AG09309 (cell line): ENCODE measurements at regions not wholly inside any gene's neighbourhood (a gene's known extent, or its start where the extent isn't known, plus 50 kb on each side); places are given as distances from the start of the nearest gene placed in this dataset.
"Not testable (repeated sequence)": the region's sequence is repeated elsewhere in the genome, so short reads cannot be mapped to it uniquely, and the experiment has no call there.

Source experiments
- DNase-seq: peaks from one replicate; pipeline ENCODE4 v3.0.0-alpha.2; 2010; ENCODE audit warnings: low read depth
- H3K4me3 ChIP-seq: 2 replicates; pipeline ENCODE4 v1.5.1; 2011; ENCODE audit warnings: mild to moderate bottlenecking, low read depth, low read length, moderate library complexity; ENCODE audit not compliant: control insufficient read depth
- TF ChIP-seq, protein P1 (sequence below): IDR thresholded peaks from 2 replicates; pipeline ENCODE4 v1.5.1; 2011; ENCODE audit warnings: mild to moderate bottlenecking, low read depth, low read length, inconsistent platforms; ENCODE audit not compliant: insufficient read depth, control insufficient read depth; ENCODE audit errors: missing control alignments

DNA sequence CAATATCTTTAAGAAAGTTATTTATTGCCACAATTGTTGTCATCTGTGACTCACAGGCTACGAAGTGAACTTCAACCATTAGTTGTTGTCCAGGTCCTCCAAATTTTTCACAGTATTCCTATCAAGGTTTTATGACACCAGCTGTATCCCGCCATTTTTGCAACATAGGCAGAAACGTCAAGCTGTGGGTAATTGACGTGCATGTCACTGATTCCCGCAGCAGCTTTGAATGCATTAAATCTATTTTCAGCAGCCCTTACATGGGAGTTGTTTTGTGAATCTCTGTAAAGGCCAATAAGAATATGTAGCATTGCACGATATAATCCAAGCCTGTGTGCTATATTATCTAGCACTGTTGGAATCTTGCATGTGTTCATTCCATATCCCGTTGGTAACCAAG, 109.1 kb upstream of the TOPAZ1 start:
- TF ChIP-seq, protein P1, sequence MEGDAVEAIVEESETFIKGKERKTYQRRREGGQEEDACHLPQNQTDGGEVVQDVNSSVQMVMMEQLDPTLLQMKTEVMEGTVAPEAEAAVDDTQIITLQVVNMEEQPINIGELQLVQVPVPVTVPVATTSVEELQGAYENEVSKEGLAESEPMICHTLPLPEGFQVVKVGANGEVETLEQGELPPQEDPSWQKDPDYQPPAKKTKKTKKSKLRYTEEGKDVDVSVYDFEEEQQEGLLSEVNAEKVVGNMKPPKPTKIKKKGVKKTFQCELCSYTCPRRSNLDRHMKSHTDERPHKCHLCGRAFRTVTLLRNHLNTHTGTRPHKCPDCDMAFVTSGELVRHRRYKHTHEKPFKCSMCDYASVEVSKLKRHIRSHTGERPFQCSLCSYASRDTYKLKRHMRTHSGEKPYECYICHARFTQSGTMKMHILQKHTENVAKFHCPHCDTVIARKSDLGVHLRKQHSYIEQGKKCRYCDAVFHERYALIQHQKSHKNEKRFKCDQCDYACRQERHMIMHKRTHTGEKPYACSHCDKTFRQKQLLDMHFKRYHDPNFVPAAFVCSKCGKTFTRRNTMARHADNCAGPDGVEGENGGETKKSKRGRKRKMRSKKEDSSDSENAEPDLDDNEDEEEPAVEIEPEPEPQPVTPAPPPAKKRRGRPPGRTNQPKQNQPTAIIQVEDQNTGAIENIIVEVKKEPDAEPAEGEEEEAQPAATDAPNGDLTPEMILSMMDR = no peak
- H3K4me3 ChIP-seq = no peak overlapping the region
- no peak for DNase-seq

DNA sequence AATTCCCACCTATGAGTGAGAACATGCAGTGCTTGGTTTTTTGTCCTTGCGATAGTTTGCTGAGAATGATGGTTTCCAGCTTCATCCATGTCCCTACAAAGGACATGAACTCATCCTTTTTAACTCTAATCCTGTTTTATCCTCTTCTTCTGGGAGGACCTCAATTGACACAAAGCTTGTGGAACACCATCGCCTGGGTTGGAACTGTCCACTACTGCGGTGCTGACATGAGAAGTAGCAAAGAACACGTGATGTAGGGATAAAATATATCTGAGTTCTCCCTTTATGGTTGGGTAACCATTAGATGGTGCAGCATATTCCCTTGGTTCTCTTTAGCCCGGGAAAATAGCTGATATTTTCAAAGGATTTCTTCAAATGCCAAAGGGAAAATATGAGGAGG, 105.3 kb upstream of the TOPAZ1 start:
- no peak for DNase-seq
- H3K4me3 ChIP-seq = no peak overlapping the region
- TF ChIP-seq, protein P1 = no peak

DNA sequence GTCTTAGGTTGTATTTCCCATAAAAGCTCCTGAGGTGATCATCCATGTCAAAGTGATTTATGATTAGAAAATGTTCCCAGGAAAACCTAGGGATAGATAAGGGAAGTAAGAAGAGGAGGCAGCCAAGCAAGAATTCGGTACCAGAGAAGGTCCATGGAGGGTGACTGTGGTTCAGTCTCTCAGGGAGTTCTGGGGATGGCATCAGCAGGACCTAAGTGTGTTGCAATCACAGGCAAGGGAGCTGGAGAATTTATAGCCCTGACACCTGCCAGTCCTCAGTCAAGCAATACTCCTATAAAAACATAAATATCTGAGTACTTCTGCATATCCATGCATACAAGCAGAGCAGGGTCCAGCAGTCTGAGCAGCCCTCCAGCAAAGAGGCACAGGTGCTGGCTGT, 95.6 kb upstream of the TOPAZ1 start:
- DNase-seq = no peak
- H3K4me3 ChIP-seq = no peak overlapping the region
- TF ChIP-seq, protein P1 = no peak

DNA sequence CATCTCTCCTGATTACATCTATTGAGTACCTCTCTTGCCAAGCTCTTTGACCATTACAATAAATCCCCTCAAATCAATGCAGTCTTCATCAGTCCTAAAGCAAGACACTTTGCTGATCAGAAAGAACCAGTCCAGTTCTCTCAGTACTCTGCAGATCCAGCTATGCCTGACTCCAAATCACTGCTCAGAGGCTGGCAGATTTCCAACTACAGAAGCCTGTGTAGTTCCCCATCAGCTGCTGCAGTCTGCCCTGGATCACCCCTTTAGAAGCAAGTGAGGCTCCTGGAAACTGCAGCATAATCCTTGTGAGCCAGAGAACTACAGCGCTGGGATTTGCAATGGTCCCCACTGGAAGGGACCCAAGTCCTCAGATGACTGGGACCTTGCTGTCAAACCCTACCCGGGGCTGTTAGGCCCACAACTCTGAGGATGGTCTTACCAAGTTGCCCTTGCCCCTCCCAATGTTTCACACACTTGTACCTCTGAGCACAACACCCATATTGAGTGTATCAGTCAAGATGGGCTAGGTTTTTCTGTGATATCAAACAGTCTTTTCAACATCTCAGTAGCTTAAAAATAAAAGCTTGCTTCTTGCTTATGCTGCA, 81.9 kb upstream of the TOPAZ1 start:
- TF ChIP-seq, protein P1 = no peak
- no peak for DNase-seq

DNA sequence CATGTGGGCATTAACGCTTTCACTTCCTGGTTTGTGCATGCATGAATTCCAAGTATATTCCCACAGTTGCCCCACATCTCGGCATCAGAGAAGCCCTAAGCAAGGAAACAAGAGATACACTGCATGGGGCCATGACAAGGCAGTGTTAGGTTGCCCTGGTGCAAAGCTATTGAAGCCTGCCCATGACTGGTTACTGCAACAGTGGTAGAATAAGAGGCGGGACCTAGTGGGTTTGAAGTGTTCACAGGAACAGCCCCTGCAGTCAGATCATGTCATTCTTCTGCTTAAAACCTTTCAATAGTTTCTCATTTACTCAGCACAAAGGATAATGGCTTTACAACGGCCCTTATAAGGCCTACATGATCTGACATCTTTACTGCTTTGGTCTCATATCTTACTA, 80.9 kb upstream of the TOPAZ1 start:
- H3K4me3 ChIP-seq = no peak overlapping the region
- TF ChIP-seq, protein P1 = no peak
- no peak for DNase-seq

More for the DNA sequence above, 81.9 kb upstream of the TOPAZ1 start:
- no peak overlapping the region for H3K4me3 ChIP-seq

DNA sequence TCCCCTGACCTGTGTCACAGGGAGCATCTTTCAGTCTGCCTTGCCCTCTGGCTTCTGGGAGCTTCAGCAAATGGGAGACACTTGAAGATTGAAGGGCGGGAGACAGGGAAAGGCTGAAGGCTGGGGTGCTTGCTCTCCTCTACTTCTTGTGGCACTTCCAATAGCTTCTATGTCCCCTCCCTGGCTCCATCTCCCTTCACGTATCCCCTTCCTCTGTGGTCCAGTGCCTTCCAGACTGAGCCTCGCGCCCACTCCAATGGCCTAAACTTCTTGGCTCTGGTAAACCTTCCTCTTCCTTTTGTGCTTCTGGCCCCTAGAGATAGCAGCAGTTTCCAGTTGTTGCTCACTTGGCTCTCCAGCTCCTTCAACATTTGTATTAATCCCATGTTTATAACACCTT, 69.8 kb upstream of the TOPAZ1 start:
- H3K4me3 ChIP-seq = no peak overlapping the region
- TF ChIP-seq, protein P1 = no peak
- no peak for DNase-seq

DNA sequence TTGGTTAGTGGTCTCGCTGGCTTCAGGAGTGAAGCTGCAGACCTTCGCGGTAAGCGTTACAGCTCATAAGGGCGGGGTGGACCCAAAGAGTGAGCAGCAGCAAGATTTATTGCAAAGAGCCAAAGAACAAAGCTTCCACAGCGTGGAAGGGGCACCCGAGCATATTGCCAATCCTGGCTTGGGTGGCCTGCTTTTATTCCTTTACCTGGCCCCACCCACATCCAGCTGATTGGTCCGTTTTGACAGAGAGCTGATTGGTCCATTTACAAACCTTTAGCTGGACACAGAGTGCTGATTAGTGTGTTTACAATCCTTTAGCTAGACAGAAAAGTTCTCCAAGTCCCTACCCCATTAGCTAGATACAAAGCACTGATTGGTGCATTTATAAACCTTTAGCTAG, 69.0 kb upstream of the TOPAZ1 start:
- not testable (repeated sequence) for DNase-seq, H3K4me3 ChIP-seq
